Neutrophil (primary cell): ENCODE measurements at regions not wholly inside any gene's neighbourhood (a gene's known extent, or its start where the extent isn't known, plus 50 kb on each side); places are given as distances from the start of the nearest gene placed in this dataset.

Experiments
- H3K27ac ChIP-seq: fragments of 200-600 bp; sonication (generic); 2 replicates; pipeline ENCODE4 v1.5.1; 2016; ENCODE audit warnings: mild to moderate bottlenecking, moderate library complexity
- H3K27me3 ChIP-seq: fragments of 200-600 bp; sonication (generic); 2 replicates; pipeline ENCODE4 v1.6.0; 2016; ENCODE audit warnings: mild to moderate bottlenecking
- H3K36me3 ChIP-seq: fragments of 200-600 bp; sonication (generic); 2 replicates; pipeline ENCODE4 v1.5.1; 2017
- H3K4me1 ChIP-seq, 2 experiments: fragments of 200-600 bp in 1 of 2; sonication (generic) in 1 of 2; 1 replicate in 1 of 2; 2 replicates in 1 of 2; pipeline versions ENCODE4 v1.5.1 to v1.6.1; 2013 to 2016; ENCODE audit warnings: low read depth in 1 of 2, low read length in 1 of 2, mild to moderate bottlenecking in 1 of 2, moderate library complexity in 1 of 2; ENCODE audit not compliant: control insufficient read depth in 1 of 2, insufficient read depth in 1 of 2
- H3K4me3 ChIP-seq, 2 experiments: fragments of 200-600 bp in 1 of 2; sonication (generic) in 1 of 2; 1 replicate in 1 of 2; 2 replicates in 1 of 2; pipeline ENCODE4 v1.5.1; 2013 to 2016; ENCODE audit warnings: low read depth in 1 of 2, low read length in 1 of 2, mild to moderate bottlenecking in 1 of 2, moderate library complexity in 1 of 2
- H3K9me3 ChIP-seq: fragments of 200-600 bp; sonication (generic); 2 replicates; pipeline ENCODE4 v1.5.1; 2016
- TF ChIP-seq, protein P1 (sequence below): fragments of 200-600 bp; sonication (generic); IDR thresholded peaks from 2 replicates; pipeline ENCODE4 v1.5.1; 2016; ENCODE audit warnings: antibody characterized with exemption

DNA sequence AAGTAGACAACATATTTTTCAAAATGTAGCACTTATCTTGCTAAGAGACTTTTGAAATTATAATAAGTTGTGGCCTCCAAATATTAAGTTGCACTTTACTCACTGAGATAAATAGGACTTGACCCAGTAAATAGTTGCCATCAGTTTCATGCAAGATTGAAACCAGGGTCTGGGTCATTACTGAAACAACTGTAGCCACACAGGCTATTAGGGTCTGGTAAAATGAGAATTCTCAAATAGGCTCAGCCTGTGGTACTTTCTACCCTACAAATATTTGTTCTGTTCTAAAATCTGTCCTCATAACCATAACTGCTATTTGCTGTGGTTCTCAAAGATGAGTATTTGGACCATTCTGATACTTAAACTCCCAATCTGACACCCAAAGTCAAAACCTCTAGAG, 115.4 kb upstream of the STK17B start:
- Histone ChIP-seq H3K27ac (no peak overlapping the region), H3K9me3 (no peaks in the 10 kb centered on the region), H3K4me3 (no peak overlapping the region), H3K27me3 (no peaks in the 10 kb centered on the region), H3K4me1 (no peaks in the 10 kb centered on the region), H3K36me3 (no peaks in the 10 kb centered on the region)
- TF ChIP-seq, protein P1, sequence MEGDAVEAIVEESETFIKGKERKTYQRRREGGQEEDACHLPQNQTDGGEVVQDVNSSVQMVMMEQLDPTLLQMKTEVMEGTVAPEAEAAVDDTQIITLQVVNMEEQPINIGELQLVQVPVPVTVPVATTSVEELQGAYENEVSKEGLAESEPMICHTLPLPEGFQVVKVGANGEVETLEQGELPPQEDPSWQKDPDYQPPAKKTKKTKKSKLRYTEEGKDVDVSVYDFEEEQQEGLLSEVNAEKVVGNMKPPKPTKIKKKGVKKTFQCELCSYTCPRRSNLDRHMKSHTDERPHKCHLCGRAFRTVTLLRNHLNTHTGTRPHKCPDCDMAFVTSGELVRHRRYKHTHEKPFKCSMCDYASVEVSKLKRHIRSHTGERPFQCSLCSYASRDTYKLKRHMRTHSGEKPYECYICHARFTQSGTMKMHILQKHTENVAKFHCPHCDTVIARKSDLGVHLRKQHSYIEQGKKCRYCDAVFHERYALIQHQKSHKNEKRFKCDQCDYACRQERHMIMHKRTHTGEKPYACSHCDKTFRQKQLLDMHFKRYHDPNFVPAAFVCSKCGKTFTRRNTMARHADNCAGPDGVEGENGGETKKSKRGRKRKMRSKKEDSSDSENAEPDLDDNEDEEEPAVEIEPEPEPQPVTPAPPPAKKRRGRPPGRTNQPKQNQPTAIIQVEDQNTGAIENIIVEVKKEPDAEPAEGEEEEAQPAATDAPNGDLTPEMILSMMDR = no peak

DNA sequence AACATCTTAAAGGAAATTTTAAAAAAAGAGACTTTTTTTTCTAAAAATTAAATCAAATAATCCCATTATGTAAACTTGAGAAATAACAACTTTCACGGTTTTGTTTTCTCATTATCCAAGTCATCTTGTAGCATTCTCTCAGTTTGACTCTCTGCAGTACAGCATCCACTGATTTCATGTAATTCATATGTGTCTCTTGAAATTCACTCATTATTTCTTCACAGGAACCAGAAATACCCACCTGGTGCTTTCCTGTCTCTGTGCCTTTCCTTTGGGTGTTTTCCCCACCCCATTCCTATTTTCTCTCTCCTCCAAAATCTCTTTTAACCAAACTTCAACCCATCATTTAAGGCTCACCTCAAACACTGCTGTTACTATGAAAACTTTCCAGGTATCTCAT, 116.1 kb upstream of the STK17B start:
- Histone ChIP-seq H3K27me3 (no peaks in the 10 kb centered on the region), H3K4me3 (no peak overlapping the region), H3K4me1 (no peaks in the 10 kb centered on the region), H3K27ac (no peak overlapping the region), H3K36me3 (no peaks in the 10 kb centered on the region), H3K9me3 (no peaks in the 10 kb centered on the region)
- TF ChIP-seq, protein P1 = no peak

DNA sequence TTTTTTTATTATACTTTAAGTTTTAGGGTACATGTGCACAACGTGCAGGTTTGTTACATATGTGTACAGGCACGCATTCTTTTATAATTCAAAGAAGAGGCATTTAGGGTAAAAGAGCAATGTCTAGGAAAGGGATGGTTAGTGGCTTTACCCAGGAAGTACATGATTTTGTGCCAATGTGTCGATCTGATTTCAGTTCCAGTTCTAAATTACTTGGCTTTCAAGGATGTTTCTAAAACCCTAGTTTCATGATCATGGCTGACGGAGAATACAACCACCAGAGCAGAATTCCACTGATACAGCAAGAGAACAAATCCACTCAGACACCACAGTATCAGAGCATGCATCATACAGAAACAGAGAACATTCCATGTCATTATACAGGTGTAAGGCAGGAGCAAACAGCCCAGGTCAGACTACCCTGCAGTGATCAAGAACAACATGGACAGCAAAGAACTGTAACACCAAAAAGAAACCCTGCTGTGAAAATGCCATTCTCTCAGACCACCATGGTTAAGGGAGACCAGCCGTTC, 116.7 kb upstream of the STK17B start:
- no peak overlapping the region for H3K27ac ChIP-seq
- H3K27me3 ChIP-seq = no peaks in the 10 kb centered on the region
- H3K4me1 ChIP-seq = no peaks in the 10 kb centered on the region
- H3K9me3 ChIP-seq = no peaks in the 10 kb centered on the region
- TF ChIP-seq, protein P1 = no peak
- no peak overlapping the region for H3K4me3 ChIP-seq
- no peaks in the 10 kb centered on the region for H3K36me3 ChIP-seq

DNA sequence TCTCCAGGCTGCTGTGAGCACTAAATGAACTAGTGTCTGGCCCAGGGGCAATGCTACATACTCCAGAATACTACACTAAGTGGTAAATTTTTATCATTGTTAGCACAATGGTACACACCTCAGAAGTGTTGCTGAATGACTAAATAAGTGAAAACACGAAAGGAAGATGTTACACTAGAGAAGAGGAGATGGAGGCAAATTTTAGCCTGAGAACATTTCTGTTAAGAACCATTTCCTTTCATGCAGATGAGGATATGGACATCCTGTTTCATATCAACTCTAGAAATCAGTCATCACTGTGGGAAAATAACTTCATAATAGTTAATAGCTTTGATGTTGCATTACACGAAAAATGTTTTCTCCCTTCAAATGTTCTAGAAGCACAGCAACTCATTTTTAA, 117.6 kb upstream of the STK17B start:
- Histone ChIP-seq H3K36me3 (no peaks in the 10 kb centered on the region), H3K4me3 (no peak overlapping the region), H3K27me3 (no peaks in the 10 kb centered on the region), H3K4me1 (no peaks in the 10 kb centered on the region), H3K27ac (no peak overlapping the region), H3K9me3 (no peaks in the 10 kb centered on the region)
- TF ChIP-seq, protein P1 = no peak

DNA sequence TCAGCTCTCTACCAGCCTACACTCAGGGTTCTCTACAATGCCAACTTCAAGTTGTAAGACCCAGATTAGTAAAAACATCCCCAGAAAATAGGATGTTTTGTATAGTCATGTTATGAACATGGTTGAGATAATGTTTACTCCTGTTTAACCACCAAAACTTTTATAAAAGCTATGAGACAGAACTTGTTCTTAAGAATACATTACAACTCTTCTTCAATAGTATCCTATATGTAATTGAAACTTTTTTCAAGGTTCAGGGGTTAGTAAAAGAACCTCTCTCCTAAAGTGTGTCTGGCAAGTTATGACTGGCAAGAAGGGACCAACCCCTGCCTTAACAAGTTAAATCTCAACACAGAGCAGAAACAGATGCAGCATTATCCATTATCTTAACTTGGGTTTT, 118.8 kb upstream of the STK17B start:
- no peaks in the 10 kb centered on the region for H3K36me3 ChIP-seq
- no peaks in the 10 kb centered on the region for H3K4me1 ChIP-seq
- no peak overlapping the region for H3K27ac ChIP-seq
- TF ChIP-seq, protein P1 = no peak
- no peaks in the 10 kb centered on the region for H3K27me3 ChIP-seq
- no peak overlapping the region for H3K4me3 ChIP-seq
- H3K9me3 ChIP-seq = no peaks in the 10 kb centered on the region

DNA sequence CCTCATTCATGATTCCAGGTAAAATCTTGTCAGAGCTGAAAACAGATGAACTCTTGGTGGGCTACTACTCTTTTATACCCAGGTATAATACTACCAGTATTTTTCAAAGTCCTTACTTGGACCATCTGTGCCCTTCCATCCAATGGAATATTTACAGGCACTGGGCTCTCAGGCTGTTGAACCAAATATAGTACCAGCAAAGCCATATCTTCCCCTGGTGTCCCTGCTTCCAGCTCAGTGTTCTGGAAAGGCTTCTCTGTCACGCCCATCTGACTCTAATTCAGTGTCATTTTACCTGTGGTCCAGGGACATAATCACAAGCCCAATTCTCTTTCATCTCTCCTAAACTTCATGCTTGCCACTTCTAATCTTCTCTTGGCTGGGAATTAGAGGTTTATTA, 119.2 kb upstream of the STK17B start:
- Histone ChIP-seq H3K4me1 (no peaks in the 10 kb centered on the region), H3K27me3 (no peaks in the 10 kb centered on the region), H3K4me3 (no peak overlapping the region), H3K27ac (no peak overlapping the region), H3K36me3 (no peaks in the 10 kb centered on the region), H3K9me3 (no peaks in the 10 kb centered on the region)
- TF ChIP-seq, protein P1 = no peak
